Stimulated activated CD4-positive, alpha-beta T cell treated with anti-CD3 and anti-CD28 coated beads, Interleukin-2, amount 100 ng/mL, for 24 hours (primary cell): ENCODE measurements at regions not wholly inside any gene's neighbourhood (a gene's known extent, or its start where the extent isn't known, plus 50 kb on each side); places are given as distances from the start of the nearest gene placed in this dataset.

Experiments
- DNase-seq, 2 donors: peaks; one replicate each; pipeline ENCODE4 v3.0.0-alpha.2; 2020

DNA sequence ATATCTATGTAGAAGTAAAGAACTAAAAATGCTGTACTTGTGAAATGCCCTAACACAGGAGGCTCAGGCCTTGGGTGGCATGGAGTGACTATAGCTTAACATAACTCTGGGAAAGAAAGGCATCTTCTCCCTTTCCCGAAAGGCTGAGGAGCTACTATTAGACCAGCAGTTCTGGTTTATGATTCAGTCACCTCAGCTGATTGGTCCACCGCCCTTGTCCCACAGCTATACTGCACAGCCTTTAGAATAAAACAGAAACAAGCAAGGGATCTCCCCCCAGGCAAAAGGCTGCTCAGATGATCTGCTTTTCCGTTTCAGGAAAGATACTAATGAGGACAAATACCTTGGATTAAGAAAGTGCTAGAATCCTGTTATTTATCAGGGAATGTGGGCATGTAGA, 171.3 kb downstream of the SNCA start:
- no peak for DNase-seq

DNA sequence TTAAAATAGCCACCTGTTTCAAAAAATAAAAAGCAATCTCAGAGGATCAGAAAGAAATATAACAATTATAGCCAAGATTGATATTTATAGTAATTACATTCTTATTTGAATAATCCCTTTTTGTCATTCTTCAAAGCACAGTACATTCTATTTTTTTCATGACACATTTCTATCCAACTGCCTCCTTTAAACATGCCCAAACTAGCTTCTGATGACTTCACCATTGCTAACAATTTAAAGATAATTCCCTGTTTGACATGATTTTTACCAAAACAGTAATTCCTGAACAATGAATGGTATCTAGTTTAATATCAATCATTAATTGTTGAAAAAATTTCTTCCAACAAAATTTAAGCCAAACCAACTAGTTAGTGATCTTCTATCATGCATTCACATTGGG, 172.4 kb downstream of the SNCA start:
- no peak for DNase-seq

DNA sequence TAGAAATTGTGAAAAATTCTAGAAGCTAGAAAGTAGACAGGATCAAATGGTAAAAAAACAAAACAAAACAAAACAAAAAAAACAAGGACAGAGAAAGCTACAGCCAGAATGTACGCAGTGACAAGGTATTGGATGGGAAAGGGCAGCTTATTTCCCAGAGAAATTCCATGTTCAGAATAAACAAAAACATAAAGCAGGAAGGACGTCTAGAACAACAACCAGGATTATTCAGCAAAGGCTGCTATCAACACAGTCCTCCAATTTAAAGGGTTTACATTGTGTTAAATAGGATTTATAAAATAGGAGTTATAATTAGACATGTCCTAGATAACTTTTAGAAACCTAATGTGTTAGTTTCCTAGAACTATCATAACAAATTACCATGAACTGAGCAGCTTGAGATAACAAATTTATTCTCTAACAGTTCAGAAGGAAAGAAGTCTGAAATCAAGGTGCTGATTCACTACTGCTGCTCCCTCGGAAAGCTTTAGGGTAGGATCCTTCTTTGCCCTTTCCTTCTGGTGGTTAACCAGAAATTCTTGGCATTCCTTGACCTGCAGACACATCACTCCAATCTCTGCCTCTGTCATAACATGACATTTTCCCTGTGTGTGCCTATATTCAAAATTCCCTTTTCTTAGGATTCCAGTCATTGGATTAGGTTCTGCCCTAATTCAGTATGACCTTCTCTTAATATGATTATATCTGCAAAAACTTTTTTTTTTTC, 175.6 kb downstream of the SNCA start:
- DNase-seq, result no peak

DNA sequence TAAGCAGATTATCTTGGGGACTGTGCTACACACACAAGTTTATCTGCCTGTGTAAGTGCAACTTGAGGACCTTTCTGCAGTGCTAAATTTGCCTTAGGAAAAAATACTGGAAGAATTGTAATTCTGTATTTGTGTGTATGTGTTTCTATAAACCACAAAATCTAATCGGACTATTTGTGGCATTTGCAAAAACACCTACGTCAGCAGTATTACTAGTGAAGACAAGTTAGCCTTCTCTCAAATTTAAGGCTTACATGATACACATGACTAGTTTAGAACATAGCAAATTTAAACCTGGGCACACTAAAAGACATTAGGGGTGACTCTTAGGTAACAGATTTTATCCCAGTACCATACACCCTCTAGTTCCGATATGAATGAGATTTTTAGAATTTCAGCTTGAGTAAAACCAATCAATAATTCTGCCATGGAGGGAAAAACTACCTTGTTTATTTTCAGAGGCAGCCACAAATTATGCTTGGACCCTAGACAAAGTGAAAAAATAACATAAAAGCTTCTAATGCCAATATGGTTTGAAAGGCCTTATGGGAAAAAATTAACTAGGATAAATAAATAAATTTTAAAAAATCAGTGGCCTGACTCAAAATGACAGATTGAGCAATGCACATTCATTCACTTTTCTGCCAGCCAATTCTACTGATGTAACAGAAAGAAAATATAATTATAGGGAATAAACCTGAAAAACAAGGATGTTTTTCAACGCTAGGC, 176.4 kb downstream of the SNCA start:
- no peak for DNase-seq

DNA sequence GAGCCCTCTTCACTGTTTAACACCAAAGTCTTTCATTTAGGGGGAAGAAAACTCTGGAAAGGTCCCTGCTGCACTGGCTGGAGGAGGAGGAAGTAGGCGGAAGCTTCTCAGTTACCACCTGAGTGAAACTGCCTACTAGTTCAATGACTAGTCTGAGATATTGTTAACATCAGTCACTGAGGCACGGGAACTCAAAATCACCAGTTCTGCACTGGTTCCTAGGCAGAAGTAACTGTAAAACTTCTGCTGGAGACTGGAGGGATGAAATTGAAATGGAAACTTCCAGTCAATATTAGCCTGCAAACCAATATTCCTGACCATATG, 178.3 kb downstream of the SNCA start:
- DNase-seq, result no peak

DNA sequence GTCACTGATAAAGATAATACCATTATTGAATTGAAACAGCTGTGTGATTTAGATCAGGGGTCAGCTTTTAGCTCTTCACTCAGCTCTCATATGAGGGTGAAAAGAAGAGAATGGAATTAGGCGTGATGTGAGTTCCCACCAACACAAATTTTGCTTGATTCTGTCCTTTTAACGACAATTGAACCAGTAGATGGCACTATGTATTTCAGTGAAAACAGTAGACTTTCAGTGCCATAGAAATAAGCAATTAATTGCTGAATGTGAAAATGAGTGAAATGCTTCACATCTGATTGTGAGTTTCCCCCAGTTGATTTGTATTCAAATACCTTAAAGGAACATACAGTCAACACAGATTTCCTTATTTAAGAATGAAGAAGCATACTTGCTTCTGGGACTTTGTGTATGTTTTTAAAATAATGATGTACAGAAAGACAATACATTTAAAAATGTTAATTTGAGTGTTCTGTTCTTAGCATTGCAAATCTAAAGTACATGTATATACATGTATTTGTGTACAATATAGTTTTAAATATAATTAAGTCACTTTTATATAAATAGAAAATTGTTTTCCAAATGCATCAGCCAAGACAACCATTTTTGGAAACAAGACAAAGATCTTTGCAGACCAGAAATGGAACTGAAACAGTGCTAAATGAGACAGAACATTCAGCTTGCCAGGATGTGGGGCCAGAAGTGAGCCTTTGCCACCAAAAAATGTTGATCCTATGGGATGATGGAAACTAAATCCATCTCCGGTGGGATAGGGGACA, 178.8 kb downstream of the SNCA start:
- DNase-seq, result no peak

DNA sequence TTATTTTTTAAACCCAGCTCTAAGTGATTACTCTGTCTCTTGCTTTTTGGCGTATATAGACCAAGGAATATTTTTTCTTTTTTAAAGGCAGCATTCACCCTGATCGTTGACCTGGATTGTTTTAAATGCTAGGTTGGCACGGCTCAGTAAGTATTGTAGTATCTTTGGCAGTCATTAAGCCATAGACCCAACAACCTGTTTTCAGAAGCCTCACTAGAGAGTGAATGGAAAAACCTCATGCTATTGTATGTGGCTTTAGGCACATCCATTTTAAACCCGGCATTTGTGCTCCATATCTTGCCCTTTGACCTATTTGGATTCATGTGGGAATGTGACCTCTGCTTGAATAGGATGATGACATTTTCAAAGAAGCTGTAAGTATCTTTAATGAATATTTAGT, 183.9 kb downstream of the SNCA start:
- DNase-seq, result no peak

DNA sequence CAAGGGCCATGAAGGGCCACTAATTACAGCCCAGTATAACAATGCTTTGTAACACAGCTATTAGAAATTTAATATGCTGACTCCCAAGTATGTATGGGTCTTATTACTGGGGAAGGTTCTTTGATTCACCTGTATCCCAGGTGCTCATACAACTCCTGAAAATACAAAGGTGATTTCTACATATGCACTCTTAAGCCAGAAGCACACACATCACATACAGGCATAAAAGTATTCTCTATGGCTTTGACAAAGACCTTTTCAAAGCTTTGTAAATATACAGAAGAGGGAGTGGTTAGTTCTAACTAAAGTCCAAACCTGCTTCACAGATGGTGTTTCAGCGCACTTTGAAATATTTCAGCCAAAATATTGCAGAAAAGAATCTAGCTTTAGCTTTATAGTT, 191.5 kb downstream of the SNCA start:
- no peak for DNase-seq

DNA sequence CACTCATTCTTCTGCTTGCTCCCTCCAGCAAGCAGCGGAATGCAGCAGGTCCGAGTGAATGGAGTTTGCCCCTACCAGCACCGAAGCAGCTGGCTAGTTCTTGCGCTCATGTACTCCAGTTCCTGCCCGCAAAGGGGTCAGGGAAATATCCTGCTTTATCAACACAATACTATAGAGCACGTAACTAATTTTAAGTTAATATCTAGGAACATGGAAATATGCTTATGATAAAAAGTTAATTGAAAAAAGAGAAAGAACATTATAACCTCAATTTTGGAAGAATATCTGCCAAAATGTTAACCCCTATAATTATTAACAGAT, 195.6 kb downstream of the SNCA start:
- DNase-seq, result no peak

DNA sequence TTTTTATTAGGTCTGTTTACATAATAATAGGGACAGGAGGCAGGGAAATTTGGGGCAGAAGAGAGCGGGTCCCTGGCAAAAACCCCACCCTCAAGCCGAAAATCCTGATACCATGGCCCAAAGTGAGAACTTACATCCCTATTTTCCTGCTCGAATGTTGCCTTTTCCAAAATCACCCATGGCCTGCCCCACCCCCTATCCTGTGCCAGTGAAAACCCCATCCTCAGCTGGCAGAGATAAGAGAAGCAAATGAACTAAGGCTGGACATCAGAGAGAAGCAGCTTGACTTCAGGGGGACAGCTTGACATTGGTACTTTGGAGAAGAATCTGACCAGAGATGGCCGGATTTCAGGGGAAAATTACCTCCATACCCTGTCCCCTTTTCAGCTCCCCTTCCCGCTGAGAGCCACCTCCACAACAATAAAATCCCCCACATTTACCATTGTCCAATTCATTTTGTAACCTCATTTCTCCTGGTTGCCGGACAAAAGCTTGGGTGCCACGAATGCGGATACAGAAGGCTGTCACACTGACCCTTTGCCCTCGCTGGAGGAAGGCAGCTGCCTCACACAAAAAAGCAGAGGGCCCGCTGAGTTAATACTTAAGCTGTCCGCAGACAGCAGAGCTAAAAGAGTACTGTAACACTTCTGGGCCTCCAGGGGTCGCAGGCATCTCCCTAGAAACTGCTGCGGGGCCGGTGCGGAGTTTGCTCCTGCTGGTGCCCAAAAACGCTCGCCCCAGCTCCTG, 196.2 kb downstream of the SNCA start:
- DNase-seq, result peak in 1 of 2 donors; percentile 8

DNA sequence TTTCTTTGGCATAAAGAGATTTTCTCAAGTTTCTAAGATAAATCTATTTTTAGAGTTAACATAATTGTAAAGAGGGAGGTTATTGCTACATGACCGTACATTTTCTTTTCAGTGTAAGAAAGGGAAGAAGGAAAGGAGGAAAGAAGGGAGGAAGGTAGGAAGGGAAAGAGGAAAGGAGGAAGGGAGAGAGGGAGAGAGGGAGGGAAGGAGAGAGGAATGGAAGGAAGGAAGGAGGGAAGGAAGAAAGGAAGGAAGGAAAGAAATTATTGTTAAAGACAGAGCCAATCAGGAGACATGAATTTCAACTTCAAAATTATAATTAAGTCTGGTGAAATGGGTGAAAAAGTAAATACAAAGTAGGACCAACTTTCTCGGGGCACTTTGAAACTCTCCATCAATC, 197.6 kb downstream of the SNCA start:
- no peak for DNase-seq

DNA sequence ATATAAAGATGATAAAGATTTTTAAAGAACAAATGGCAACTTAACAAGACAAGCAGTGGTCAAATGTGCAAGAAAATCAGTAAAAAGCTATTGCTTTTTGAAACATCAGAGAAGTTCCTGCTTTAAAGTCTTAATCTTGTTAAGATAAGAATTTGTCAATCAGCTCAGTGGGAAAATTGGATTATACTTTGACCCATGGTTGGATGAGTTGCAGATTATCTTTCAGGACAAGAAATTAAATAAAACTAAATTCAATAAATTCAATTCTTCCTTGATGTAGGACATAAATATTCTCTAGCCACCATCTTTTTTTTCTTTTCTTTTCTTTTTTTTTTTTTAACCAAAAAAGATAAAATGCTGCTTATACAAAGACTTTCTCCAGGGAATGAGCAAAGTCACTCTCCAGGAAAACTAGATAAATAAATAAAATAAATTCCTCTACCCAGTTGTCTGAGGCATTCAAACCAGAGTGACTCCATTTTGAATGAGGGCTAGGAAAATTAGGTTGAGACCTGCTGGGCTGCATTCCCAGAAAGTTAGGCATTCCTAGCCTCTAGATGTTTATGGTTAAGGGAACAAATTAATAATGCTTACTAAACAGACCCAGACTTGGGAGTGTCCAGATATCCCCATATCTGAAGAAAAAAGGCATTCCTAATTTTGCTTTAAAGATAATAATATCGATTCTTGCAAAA, 211.2 kb downstream of the SNCA start:
- DNase-seq, result no peak

DNA sequence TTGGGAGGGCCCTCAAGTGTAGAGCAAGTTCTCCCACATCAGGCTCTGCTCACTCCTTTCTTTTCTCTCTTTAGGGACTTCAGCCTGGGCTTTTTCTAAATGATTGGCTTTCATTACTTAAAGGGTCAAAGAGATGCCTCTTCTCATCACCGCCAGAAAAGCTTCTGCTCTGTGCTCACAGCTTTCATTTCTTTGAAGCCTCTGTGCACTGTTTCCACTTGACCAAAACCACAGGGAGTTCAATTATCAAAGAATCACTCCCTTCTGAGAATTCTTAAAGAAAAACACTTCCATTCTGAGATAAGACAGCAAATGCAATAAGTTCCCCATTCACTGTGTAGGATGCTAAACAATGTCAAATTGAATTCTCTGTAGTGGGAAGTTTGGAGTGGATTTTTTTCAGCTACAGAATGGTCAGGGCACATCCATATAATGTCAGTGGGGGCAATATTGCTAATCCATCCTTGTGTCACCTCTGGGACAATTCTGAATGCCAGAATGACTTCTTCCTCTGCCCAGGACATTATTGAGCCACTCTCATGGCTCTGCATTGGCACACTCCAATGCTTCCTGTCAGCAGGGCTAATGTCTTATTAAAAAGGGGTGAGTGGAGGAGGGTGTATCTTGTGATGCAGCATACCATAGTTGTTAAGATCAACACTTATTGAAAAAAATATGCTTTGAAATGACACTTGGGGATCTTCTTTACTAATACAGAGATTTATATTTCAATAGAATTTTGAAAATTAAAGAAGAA, 217.6 kb downstream of the SNCA start:
- DNase-seq, result no peak

DNA sequence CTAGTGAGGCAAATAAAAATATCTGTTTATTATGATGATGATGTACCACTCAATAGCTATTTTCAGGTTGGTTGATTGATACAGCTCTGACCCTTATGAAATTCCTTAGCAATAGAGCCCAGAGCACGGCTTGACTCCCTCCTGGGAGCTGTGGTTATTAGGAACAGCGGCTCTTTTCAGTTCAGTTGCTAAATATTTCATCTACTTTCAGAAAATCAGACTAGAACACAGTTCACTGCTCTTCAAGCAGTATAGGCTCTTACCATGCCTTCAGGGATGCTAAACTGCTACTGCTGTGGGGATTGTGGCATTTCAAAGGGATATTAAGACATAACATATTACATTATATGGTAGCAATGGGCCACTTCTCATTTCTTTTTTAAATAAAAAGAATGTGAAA, 218.8 kb downstream of the SNCA start:
- no peak for DNase-seq

DNA sequence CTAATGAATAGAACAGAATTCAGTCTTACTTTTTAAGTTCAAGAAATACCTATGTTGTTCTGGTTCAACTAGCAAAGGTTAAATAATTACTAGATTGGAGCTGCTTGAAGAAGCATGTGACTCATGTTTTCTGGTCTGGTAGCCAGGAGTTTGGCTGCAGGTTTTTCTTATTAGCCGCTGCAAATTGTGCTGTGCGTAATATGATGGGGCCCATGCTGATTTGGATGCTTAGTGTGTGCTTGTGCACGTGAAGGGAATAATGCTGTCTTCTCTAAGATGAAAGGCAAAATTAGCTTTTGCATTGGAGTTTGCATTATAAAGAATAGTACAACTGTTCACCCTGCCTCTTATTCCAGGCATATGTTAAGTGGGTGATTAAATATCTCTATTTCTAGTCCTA, 219.6 kb downstream of the SNCA start:
- no peak for DNase-seq

DNA sequence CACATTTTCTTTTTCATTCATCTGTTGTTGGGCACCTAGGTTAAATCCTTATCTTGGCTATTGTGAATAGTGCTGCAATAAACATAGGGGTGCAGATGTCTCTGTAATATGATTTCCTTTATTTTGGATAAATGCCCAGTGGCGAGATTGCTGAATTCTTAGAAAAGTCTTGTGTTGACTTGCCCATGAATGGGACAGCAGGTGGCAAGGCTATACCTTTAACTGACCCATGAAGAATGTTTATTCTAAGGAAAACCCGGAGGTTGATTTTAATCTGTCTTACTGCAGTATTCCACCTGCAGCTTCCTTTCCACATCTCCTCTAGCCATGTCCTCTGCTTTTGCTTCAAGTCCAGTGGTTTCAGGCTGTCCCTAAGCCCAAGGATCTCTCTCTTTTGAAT, 220.6 kb downstream of the SNCA start:
- no peak for DNase-seq

DNA sequence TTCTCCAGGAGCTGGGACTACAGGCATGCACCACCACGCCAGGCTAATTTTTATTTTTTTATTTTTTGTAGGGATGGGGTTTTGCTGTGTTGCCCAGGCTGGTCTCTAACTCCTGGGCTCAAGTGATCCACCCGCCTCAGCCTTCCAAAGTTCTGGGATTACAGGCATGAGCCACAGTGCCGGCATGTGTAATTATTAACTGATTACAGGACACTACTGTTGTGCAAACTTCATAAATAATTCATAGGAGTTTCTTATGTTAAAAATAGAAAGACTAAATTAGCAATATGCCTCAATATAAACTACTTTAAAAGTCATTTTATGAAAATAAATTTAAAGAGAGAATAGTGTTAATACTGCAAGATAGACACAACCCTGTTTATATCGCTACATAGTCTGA, 221.9 kb downstream of the SNCA start:
- no peak for DNase-seq

DNA sequence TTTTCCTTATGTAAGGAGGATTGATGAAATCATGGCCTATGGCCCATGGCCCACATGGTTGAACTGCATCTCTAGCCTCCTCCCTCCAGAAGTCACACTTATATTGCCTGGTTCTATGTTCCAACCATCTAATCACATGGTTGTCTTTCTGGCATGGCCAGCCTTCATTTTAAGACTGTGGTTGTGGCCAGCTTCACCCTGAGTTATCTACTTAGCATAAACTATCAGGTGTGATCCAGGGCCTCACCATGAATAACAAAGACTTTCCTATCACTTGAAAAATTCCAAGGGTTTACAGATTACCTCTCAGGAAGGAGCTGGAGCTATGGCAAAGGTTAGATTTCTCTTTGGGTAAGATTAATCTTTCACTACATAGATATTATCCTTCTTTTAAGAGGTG, 222.8 kb downstream of the SNCA start:
- no peak for DNase-seq

DNA sequence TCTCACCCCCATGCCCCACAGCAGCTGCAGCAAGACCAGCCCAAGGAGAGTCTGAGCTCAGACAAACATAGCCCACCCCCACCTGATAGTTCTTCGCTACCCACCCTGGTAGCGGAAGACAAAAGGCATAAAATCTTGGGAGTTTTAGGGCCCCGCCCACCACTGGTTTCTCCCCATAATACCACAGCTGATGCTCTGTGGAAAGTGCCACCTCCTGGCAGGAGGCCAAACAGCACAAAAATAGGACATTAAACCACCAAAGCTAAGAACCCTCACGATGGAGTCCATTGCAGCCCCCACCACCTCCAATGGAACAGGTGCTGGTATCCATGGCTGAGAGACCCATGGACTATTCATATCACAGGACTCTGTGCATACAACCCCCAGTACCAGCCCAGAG, 226.7 kb downstream of the SNCA start:
- peak in 1 of 2 donors; percentile 2 for DNase-seq

DNA sequence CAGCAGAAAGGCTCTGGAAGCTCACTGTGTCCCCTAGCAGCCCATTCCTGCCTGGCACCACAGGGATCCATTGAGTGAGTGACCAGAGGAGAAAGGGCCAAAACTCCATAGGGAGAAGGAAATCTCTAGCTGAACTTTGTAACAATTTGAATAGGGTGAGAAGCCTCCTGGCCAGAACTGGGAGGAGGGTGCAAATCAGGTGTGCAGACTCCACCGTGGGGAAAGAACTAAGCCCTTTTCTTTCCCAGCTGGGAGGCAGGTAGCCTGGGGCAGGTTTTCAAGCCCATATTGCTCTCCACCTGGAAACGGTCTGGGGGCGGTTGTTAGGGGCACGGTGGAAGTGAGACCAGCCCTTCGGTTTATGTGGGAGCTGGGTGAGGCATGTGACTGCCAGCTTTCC, 227.2 kb downstream of the SNCA start:
- no peak for DNase-seq

DNA sequence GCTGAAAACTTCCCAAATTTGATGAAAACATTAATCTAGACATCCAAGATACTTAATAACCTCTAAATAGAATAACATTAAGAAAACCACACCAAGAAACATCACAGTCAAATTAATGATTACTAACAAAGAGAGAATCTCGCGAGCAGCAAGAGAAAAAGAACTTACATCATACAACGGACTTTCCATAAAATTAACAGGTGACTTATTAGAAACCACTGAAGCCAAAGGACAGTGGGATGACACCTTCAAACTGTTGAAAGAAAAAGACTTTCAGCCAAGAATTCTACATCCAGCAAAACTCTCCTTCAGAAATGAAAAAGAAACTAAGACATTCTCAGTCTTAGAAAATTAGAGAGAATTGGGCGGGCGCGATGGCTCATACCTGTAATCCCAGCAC, 232.0 kb downstream of the SNCA start:
- DNase-seq, result no peak

DNA sequence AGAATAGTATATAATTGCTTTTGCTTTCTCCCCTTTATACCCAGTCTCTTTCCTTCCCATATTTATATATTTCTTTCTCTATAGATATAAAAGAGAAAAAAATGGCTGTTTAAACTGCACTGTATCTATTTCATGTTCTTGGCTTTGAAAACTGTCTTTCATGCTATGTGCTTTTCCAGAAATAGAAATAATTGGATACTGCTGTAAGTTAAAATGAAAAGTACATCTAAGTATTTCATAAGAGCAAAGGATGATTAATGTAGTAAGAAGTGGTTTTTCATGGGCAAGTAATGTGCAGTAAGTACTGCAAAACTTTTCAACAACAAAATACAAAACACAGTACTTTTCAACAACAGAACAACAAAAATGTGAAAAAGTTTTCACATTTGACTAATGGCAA, 237.9 kb downstream of the SNCA start:
- DNase-seq, result no peak
